Neural crest cell (in vitro differentiated cells): ENCODE measurements at regions not wholly inside any gene's neighbourhood (a gene's known extent, or its start where the extent isn't known, plus 50 kb on each side); places are given as distances from the start of the nearest gene placed in this dataset.
"Not testable (repeated sequence)": the region's sequence is repeated elsewhere in the genome, so short reads cannot be mapped to it uniquely, and the experiment has no call there.

Source experiments
- DNase-seq: peaks from one replicate; pipeline ENCODE4 v3.0.0; 2021; ENCODE audit warnings: low read depth, mixed read lengths, low spot score
- H3K27ac Mint-ChIP-seq: one replicate; pipeline ENCODE4 v1.8.0; 2021; ENCODE audit warnings: mild to moderate bottlenecking, mixed read lengths; ENCODE audit not compliant: unreplicated experiment
- H3K27me3 Mint-ChIP-seq: 2 replicates; pipeline ENCODE4 v1.8.0; 2021; ENCODE audit warnings: low read depth, mild to moderate bottlenecking, mixed read lengths
- H3K36me3 Mint-ChIP-seq: 2 replicates; pipeline ENCODE4 v1.8.0; 2021; ENCODE audit warnings: low read depth, mild to moderate bottlenecking, mixed read lengths
- H3K4me1 Mint-ChIP-seq: 2 replicates; pipeline ENCODE4 v1.8.0; 2021; ENCODE audit warnings: mixed read lengths
- H3K4me3 Mint-ChIP-seq: one replicate; pipeline ENCODE4 v1.8.0; 2021; ENCODE audit warnings: mild to moderate bottlenecking, mixed read lengths
- H3K9me3 Mint-ChIP-seq: 2 replicates; pipeline ENCODE4 v1.8.0; 2021; ENCODE audit warnings: mixed read lengths
- TF ChIP-seq, protein P1 (sequence below): fragments of 200-600 bp; sonication (generic); conservative IDR thresholded peaks from 2 replicates; pipeline ENCODE4 v1.5.0; 2021; ENCODE audit warnings: antibody characterized with exemption, mild to moderate bottlenecking

DNA sequence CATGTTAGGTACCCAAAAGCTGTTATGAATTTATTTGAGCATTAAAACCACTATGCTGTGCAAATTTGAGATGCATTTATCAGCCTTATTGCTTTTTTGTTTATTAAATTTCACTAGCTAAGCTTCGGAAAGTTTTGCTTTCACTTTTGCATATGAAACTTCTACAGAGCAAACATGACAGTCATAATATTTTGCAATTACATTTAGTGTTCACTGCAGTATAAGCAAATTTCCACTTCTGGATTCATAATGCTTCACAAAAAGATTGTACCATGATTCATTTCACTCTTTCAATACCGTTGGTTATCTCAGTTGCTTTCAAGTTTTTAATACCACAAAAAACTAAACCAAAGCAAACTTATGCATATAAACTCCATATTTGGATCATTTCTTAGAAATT, 228.7 kb upstream of the SLC8A1 start:
- DNase-seq, result no peak
- TF ChIP-seq, protein P1, sequence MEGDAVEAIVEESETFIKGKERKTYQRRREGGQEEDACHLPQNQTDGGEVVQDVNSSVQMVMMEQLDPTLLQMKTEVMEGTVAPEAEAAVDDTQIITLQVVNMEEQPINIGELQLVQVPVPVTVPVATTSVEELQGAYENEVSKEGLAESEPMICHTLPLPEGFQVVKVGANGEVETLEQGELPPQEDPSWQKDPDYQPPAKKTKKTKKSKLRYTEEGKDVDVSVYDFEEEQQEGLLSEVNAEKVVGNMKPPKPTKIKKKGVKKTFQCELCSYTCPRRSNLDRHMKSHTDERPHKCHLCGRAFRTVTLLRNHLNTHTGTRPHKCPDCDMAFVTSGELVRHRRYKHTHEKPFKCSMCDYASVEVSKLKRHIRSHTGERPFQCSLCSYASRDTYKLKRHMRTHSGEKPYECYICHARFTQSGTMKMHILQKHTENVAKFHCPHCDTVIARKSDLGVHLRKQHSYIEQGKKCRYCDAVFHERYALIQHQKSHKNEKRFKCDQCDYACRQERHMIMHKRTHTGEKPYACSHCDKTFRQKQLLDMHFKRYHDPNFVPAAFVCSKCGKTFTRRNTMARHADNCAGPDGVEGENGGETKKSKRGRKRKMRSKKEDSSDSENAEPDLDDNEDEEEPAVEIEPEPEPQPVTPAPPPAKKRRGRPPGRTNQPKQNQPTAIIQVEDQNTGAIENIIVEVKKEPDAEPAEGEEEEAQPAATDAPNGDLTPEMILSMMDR, result no peak
- H3K27me3 Mint-ChIP-seq, result no peaks in the 10 kb centered on the region
- no peak overlapping the region for H3K4me3 Mint-ChIP-seq
- no peaks in the 10 kb centered on the region for H3K36me3 Mint-ChIP-seq
- no peaks in the 10 kb centered on the region for H3K4me1 Mint-ChIP-seq
- peaks cover 5% of the 10 kb centered on the region for H3K9me3 Mint-ChIP-seq
- H3K27ac Mint-ChIP-seq, result no peak overlapping the region

DNA sequence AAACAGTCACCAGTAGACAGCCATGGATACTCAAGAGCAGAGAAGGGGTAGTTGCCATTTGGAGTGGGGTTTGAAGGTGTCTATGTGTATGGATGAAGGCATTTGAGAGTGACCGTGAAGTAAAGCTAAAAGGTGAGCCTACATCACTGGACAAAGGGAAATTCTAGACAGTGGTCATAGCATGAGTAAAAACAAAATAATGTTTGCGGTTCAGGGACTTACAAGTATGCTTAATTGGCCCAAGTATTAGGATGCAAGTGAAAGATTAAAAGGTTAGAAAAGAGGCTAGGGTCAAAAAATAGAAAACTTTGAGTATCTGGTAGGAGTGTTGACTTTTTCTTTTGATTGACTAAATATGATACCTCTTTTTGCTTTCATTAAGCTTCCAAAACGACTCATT, 238.1 kb upstream of the SLC8A1 start:
- H3K27me3 Mint-ChIP-seq, result no peaks in the 10 kb centered on the region
- no peak overlapping the region for H3K4me3 Mint-ChIP-seq
- no peak overlapping the region for H3K27ac Mint-ChIP-seq
- H3K4me1 Mint-ChIP-seq, result no peaks in the 10 kb centered on the region
- peaks cover 10% of the 10 kb centered on the region for H3K9me3 Mint-ChIP-seq
- TF ChIP-seq, protein P1, result no peak
- no peak for DNase-seq
- peaks cover 4% of the 10 kb centered on the region for H3K36me3 Mint-ChIP-seq

DNA sequence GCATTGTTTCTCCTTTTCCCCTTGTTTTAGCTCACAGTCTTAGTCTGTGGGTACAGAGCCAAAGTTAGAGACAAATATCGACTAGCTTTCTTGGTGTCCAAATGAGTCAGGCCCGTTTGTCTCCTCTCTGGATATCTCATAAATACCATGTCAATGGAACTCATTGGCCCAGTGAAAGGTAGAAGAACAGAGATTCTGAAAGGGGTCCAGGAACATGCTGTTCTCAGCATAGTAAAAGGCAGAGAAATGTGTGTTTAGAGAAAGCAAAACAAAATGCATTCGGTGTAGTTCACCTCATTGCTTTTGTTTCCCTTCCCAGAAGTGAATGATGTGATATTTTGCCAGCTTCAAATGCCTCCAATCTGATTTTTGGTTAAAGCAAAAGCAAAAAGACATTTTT, 238.6 kb upstream of the SLC8A1 start:
- no peaks in the 10 kb centered on the region for H3K4me1 Mint-ChIP-seq
- H3K27me3 Mint-ChIP-seq, result no peaks in the 10 kb centered on the region
- peaks cover 4% of the 10 kb centered on the region for H3K36me3 Mint-ChIP-seq
- H3K4me3 Mint-ChIP-seq, result no peak overlapping the region
- DNase-seq, result no peak
- H3K9me3 Mint-ChIP-seq, result peaks cover 10% of the 10 kb centered on the region
- no peak overlapping the region for H3K27ac Mint-ChIP-seq
- TF ChIP-seq, protein P1, result no peak

DNA sequence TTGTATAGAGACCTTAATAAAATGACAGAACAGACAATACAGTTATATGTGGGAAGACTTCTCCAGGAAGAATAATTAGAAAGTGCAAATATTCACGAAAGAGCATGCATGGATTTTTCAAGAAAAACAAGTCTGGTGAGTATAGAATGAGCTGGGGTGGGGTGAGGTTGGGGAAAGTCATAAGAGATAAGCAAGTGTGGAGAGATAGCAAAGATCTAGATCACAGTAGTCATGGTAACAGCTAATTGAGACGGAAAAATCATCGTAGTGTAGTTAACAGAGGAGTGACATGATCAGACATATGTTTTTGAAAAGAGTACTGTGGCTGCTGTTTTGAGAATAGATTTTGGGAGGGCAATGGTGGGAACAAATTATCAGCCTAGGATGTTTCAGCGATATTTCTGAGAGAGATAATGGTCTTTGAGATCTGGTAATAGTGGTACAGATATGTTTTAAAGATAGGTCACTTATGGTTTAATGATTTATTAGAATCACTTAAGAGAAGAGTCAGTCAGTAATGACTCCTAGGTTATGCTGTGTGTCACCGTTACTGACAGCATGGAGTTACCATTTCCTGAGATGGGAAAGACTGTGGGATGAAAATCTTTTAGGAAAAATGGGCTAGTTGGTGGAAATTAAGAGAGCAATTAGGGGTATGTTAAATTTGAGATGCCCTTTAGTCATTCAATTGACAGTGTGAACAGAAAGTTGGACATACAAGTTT, 248.5 kb upstream of the SLC8A1 start:
- DNase-seq, result no peak
- no peaks in the 10 kb centered on the region for H3K9me3 Mint-ChIP-seq
- no peaks in the 10 kb centered on the region for H3K27me3 Mint-ChIP-seq
- H3K4me1 Mint-ChIP-seq, result no peaks in the 10 kb centered on the region
- H3K4me3 Mint-ChIP-seq, result no peak overlapping the region
- TF ChIP-seq, protein P1, result no peak
- no peaks in the 10 kb centered on the region for H3K36me3 Mint-ChIP-seq
- H3K27ac Mint-ChIP-seq, result no peak overlapping the region

DNA sequence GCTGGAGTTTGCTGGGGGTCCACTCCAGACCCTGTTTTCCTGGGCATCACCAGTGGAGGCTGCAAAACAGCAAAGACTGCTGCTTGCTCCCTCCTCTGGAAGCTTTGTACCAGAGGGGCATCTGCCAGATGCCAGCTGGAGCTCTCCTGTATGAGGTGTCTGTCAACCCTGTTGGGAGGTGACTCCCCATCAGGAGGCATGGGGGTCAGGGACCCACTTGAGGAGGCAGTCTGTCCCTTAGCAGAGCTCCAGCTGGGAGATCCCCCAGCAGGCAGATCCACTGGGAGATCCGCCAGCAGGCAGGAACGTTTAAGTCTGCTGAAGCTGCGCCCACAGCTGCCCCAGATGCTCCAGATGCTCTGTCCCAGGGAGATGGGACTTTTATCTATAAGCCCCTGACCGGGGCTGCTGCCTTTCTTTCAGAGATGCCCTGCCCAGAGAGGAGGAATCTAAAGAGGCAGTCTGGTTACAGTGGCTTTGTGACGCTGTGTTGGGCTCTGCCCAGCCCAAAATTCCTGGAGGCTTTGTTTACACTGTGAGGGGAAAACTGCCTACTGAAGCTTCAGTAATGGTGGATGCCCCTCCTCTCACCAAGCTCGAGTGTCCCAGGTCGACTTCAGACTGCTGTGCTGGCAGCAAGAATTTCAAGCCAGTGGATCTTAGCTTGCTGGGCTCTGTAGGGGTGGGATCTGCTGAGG, 260.5 kb upstream of the SLC8A1 start:
- DNase-seq, H3K27ac Mint-ChIP-seq, H3K36me3 Mint-ChIP-seq, H3K27me3 Mint-ChIP-seq, H3K9me3 Mint-ChIP-seq, H3K4me1 Mint-ChIP-seq, H3K4me3 Mint-ChIP-seq: not testable (repeated sequence)

DNA sequence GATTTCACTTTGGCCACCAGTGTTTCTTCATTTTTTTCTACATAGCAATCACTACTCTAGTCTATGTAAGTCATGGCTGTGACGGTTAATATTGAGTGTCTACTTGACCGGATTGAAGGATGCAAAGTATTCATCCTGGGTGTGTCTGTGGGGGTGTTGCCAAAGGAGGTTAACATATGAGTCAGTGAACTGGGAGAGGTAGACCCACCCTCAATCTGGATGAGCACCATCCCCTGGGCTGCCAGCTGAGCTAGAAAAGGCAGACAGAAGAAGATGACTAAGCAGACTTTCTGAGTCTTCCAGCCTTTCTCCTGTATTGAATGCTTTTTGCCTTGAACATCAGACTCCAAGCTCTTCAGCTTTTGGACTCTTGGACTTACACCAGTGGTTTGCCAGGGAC, 265.0 kb upstream of the SLC8A1 start:
- Mint-ChIP-seq H3K27me3 (no peaks in the 10 kb centered on the region), H3K9me3 (peaks cover 3% of the 10 kb centered on the region), H3K4me1 (no peaks in the 10 kb centered on the region), H3K27ac (no peak overlapping the region), H3K4me3 (no peak overlapping the region), H3K36me3 (no peaks in the 10 kb centered on the region)
- TF ChIP-seq, protein P1, result no peak
- DNase-seq, result no peak
